A549 (cell line): ENCODE measurements at regions not wholly inside any gene's neighbourhood (a gene's known extent, or its start where the extent isn't known, plus 50 kb on each side); places are given as distances from the start of the nearest gene placed in this dataset.

ENCODE experiments used
- ATAC-seq, 2 experiments: fragments of 200-7000 bp in 1 of 2; fragments of >200 bp in 1 of 2; cut with Nextera tagmentation in 1 of 2; cut with Tn5 transposase in 1 of 2; 3 replicates each; pipeline versions ENCODE4 v1.8.0 to v1.9.1; 2018 to 2020; ENCODE audit warnings: mild to moderate bottlenecking in 1 of 2, moderate library complexity in 1 of 2
- CTCF ChIA-PET: fragments of 300-600 bp; sonication (Branson Sonifier 250); formaldehyde crosslinking; extraction: SDS; loops from one replicate; lab custom pipeline; 2021; ENCODE audit warnings: antibody characterized with exemption, inconsistent platforms; lab: Yijun Ruan, JAX
- POLR2A ChIA-PET: fragments of 350-600 bp; formaldehyde crosslinking; extraction: SDS; loops from one replicate; lab custom pipeline; 2021; ENCODE audit warnings: antibody characterized with exemption, inconsistent platforms; lab: Yijun Ruan, JAX
- DNase-seq, 2 experiments: peaks; one replicate each; pipeline versions ENCODE4 v3.0.0 to v3.0.0-alpha.2; 2011 to 2016; ENCODE audit warnings: low read depth in 1 of 2, low spot score in 1 of 2
- FAIRE-seq: peaks from 2 replicates; lab custom pipeline; 2011; peaks lifted over from hg19 to GRCh38; lab: Jason Lieb, UNC
- H3K27ac ChIP-seq, 2 experiments: fragments of >200 bp; sonication (Bioruptor Twin); formaldehyde crosslinking; 3 replicates each; pipeline ENCODE4 v1.5.1; 2016 to 2017
- H3K4me1 ChIP-seq: fragments of >200 bp; sonication (Bioruptor Twin); formaldehyde crosslinking; 3 replicates; pipeline ENCODE4 v1.6.1; 2016
- H3K4me2 ChIP-seq: fragments of >200 bp; sonication (Bioruptor Twin); formaldehyde crosslinking; 3 replicates; pipeline ENCODE4 v1.6.1; 2016
- H3K4me3 ChIP-seq: fragments of >200 bp; sonication (Bioruptor Twin); formaldehyde crosslinking; 3 replicates; pipeline ENCODE4 v1.5.1; 2016
- H3K9me3 ChIP-seq: fragments of >200 bp; sonication (Bioruptor Twin); formaldehyde crosslinking; 3 replicates; pipeline ENCODE4 v1.6.1; 2016
- CBX2 ChIP-seq: fragments of 200-600 bp; sonication (generic); IDR thresholded peaks from 2 replicates; pipeline ENCODE4 v1.6.1; 2016; ENCODE audit warnings: low read depth, mild to moderate bottlenecking, borderline replicate concordance
- CEBPB ChIP-seq, 2 experiments: fragments of >200 bp in 1 of 2; sonication (Bioruptor Twin) in 1 of 2; formaldehyde crosslinking in 1 of 2; IDR thresholded peaks; 2 replicates each; pipeline ENCODE4 v1.6.1; 2012 to 2016
- EHF ChIP-seq: fragments of 250-450 bp; sonication (Bioruptor Pico); IDR thresholded peaks from 2 replicates; pipeline ENCODE4 v1.5.0; 2020; ENCODE audit warnings: mild to moderate bottlenecking
- EHMT2 ChIP-seq: fragments of 200-600 bp; sonication (generic); IDR thresholded peaks from 2 replicates; pipeline ENCODE4 v1.6.1; 2016; ENCODE audit warnings: antibody characterized with exemption, low read depth, mild to moderate bottlenecking, moderate library complexity
- ELK1 ChIP-seq: fragments of 150-350 bp; IDR thresholded peaks from 2 replicates; pipeline ENCODE4 v1.6.1; 2014; ENCODE audit warnings: low read depth, mild to moderate bottlenecking, low read length
- ESRRA ChIP-seq: fragments of 150-350 bp; IDR thresholded peaks from 2 replicates; pipeline ENCODE4 v1.6.1; 2014; ENCODE audit warnings: mild to moderate bottlenecking, low read length, borderline replicate concordance
- FOXS1 ChIP-seq: fragments of 250-450 bp; sonication (Bioruptor Pico); IDR thresholded peaks from 2 replicates; pipeline ENCODE4 v1.5.0; 2020; ENCODE audit warnings: mild to moderate bottlenecking, moderate library complexity
- GATA3 ChIP-seq: IDR thresholded peaks from 2 replicates; pipeline ENCODE4 v1.6.1; 2012; ENCODE audit warnings: borderline replicate concordance
- HES2 ChIP-seq: fragments of >200 bp; sonication (Bioruptor Twin); formaldehyde crosslinking; IDR thresholded peaks from 2 replicates; pipeline ENCODE4 v1.6.1; 2016
- HEYL ChIP-seq: fragments of 250-450 bp; sonication (Bioruptor Pico); IDR thresholded peaks from 2 replicates; pipeline ENCODE4 v1.8.0; 2021; ENCODE audit warnings: mild to moderate bottlenecking, moderate library complexity
- HOXA7 ChIP-seq: fragments of 250-450 bp; sonication (Bioruptor Pico); IDR thresholded peaks from 2 replicates; pipeline ENCODE4 v1.5.0; 2020; ENCODE audit warnings: mild to moderate bottlenecking, moderate library complexity
- HOXB13 ChIP-seq: fragments of 250-450 bp; sonication (Bioruptor Pico); IDR thresholded peaks from 2 replicates; pipeline ENCODE4 v1.5.0; 2020; ENCODE audit warnings: low read depth, mild to moderate bottlenecking, moderate library complexity
- HOXB5 ChIP-seq: fragments of 250-450 bp; sonication (Bioruptor Pico); IDR thresholded peaks from 2 replicates; pipeline ENCODE4 v1.5.0; 2020; ENCODE audit warnings: mild to moderate bottlenecking, moderate library complexity
- JUNB ChIP-seq: fragments of >200 bp; sonication (Bioruptor Twin); formaldehyde crosslinking; IDR thresholded peaks from 2 replicates; pipeline ENCODE4 v1.6.1; 2016
- MAX ChIP-seq: IDR thresholded peaks from 2 replicates; pipeline ENCODE4 v1.6.1; 2012
- MAZ ChIP-seq: fragments of 150-350 bp; IDR thresholded peaks from 2 replicates; pipeline ENCODE4 v1.6.1; 2014; ENCODE audit warnings: antibody characterized with exemption, low read depth, low read length, borderline replicate concordance
- MYC ChIP-seq: IDR thresholded peaks from 2 replicates; pipeline ENCODE4 v1.6.1; 2012; ENCODE audit warnings: mild to moderate bottlenecking, inconsistent platforms, low read length, improper control_type of control experiment, borderline replicate concordance
- NFE2L2 ChIP-seq: fragments of 150-350 bp; conservative IDR thresholded peaks from 2 replicates; pipeline ENCODE4 v1.6.1; 2014; ENCODE audit warnings: low read length
- NPAS2 ChIP-seq: fragments of 250-450 bp; sonication (Bioruptor Pico); IDR thresholded peaks from 2 replicates; pipeline ENCODE4 v1.8.0; 2022; ENCODE audit warnings: mild to moderate bottlenecking, moderate library complexity, borderline replicate concordance
- PHF8 ChIP-seq: fragments of 200-600 bp; sonication (generic); IDR thresholded peaks from 2 replicates; pipeline ENCODE4 v1.6.1; 2016; ENCODE audit warnings: low read depth, mild to moderate bottlenecking, antibody characterized with exemption, moderate library complexity, borderline replicate concordance
- POLR2AphosphoS2 ChIP-seq: conservative IDR thresholded peaks from 2 replicates; pipeline ENCODE4 v1.6.1; 2012; ENCODE audit warnings: low read length, improper control_type of control experiment, inconsistent platforms
- RAD21 ChIP-seq, 2 experiments: fragments of >200 bp in 1 of 2; sonication (Bioruptor Twin) in 1 of 2; formaldehyde crosslinking in 1 of 2; IDR thresholded peaks in 1 of 2; conservative IDR thresholded peaks in 1 of 2; 2 replicates in 1 of 2; 3 replicates in 1 of 2; pipeline ENCODE4 v1.6.1; 2012 to 2018; ENCODE audit warnings: inconsistent platforms in 1 of 2
- RARB ChIP-seq: fragments of 250-450 bp; sonication (Bioruptor Pico); IDR thresholded peaks from 2 replicates; pipeline ENCODE4 v1.8.0; 2021; ENCODE audit warnings: mild to moderate bottlenecking, moderate library complexity
- RFX5 ChIP-seq: fragments of 450-650 bp; IDR thresholded peaks from 2 replicates; pipeline ENCODE4 v1.7.1; 2014; ENCODE audit warnings: antibody characterized with exemption, mild to moderate bottlenecking, moderate library complexity
- RNF2 ChIP-seq: fragments of 200-600 bp; sonication (generic); IDR thresholded peaks from 2 replicates; pipeline ENCODE4 v1.6.1; 2016; ENCODE audit warnings: low read depth, mild to moderate bottlenecking, antibody characterized with exemption, moderate library complexity, borderline replicate concordance
- TFCP2L1 ChIP-seq: fragments of 250-450 bp; sonication (Bioruptor Pico); IDR thresholded peaks from 2 replicates; pipeline ENCODE4 v1.5.0; 2021; ENCODE audit warnings: mild to moderate bottlenecking
- ZC3H11A ChIP-seq: fragments of 450-650 bp; IDR thresholded peaks from 2 replicates; pipeline ENCODE4 v1.6.1; 2014; ENCODE audit warnings: antibody characterized with exemption, mild to moderate bottlenecking
- ZFP36 ChIP-seq: fragments of 450-650 bp; IDR thresholded peaks from 2 replicates; pipeline ENCODE4 v1.6.1; 2014; ENCODE audit warnings: borderline replicate concordance; ENCODE audit not compliant: partially characterized antibody
- ZNF302 ChIP-seq: fragments of 250-450 bp; sonication (Bioruptor Pico); IDR thresholded peaks from 2 replicates; pipeline ENCODE4 v1.9.0; 2021; ENCODE audit warnings: inconsistent platforms, mild to moderate bottlenecking, moderate library complexity
- WGBS: methylation state at CpG from one replicate; pipeline ENCODE4 v1.1.6; 2017; ENCODE audit errors: missing lambda C conversion rate; 5-methylcytosine and 5-hydroxymethylcytosine counted together
- TF ChIP-seq, protein P1 (sequence below): fragments of 200-600 bp; sonication (generic); IDR thresholded peaks from 2 replicates; pipeline ENCODE4 v1.6.1; 2016; ENCODE audit warnings: antibody characterized with exemption, mild to moderate bottlenecking, moderate library complexity
- TF ChIP-seq, protein P2 (sequence below): IDR thresholded peaks from 2 replicates; pipeline ENCODE4 v1.6.1; 2012

DNA sequence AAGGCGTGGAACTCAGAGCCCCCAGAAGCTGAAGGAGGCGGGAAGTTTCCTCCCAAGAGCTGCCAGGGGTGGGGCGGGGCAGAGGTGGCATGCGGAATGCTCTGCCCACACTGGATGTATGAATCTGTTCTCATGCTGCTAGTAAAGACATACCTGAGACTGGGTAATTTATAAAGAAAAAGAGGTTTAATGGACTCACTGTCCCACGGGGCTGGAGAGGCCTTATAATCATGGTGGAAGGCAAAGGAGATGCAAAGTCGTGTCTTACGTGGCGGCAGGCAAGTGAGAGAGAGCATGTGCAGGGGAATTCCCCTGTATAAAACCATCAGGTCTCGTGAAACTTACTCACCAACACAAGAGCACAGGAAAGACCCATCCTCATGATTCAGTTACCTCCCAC, 57.6 kb downstream of the SMIM38 start (continued):
- TF ChIP-seq, protein P1, sequence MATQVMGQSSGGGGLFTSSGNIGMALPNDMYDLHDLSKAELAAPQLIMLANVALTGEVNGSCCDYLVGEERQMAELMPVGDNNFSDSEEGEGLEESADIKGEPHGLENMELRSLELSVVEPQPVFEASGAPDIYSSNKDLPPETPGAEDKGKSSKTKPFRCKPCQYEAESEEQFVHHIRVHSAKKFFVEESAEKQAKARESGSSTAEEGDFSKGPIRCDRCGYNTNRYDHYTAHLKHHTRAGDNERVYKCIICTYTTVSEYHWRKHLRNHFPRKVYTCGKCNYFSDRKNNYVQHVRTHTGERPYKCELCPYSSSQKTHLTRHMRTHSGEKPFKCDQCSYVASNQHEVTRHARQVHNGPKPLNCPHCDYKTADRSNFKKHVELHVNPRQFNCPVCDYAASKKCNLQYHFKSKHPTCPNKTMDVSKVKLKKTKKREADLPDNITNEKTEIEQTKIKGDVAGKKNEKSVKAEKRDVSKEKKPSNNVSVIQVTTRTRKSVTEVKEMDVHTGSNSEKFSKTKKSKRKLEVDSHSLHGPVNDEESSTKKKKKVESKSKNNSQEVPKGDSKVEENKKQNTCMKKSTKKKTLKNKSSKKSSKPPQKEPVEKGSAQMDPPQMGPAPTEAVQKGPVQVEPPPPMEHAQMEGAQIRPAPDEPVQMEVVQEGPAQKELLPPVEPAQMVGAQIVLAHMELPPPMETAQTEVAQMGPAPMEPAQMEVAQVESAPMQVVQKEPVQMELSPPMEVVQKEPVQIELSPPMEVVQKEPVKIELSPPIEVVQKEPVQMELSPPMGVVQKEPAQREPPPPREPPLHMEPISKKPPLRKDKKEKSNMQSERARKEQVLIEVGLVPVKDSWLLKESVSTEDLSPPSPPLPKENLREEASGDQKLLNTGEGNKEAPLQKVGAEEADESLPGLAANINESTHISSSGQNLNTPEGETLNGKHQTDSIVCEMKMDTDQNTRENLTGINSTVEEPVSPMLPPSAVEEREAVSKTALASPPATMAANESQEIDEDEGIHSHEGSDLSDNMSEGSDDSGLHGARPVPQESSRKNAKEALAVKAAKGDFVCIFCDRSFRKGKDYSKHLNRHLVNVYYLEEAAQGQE, result no peak
- TF ChIP-seq, all 56 proteins: peak for 0

DNA sequence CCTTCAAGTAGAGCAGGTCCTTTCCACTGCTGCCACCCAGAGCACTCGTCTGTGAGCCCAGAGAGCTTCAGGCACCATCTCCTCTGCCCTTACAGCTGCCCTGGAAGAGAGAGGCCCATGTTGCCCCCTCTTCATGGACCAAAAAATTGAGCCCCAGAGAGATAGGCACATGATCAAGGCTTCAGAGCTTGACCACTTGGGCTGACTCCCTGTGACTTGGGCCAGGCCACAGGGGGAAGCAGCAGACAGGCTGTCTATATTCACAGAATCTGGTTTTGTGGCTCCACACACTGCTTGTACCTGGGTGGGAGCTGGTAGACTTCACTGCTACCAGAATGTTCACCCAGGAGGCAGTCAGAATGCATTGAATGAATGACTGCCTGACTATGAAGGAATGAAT, 58.2 kb downstream of the SMIM38 start:
- ATAC-seq, result no peak
- no peak for FAIRE-seq
- H3K4me3 ChIP-seq, result no peak overlapping the region
- no peaks in the 10 kb centered on the region for H3K9me3 ChIP-seq
- H3K4me1 ChIP-seq, result peaks cover 25% of the 10 kb centered on the region
- no peak overlapping the region for H3K4me2 ChIP-seq
- CTCF ChIA-PET, result interaction anchor here (0.8 to 2.4 kb wide), 2 partner anchors 15 to 82 kb away, joined by 3 to 7 read pairs; no protein-coding TSS in a partner anchor
- TF ChIP-seq ZC3H11A (no peak), RNF2 (no peak), ESRRA (no peak), RAD21 (conservative IDR thresholded peaks at IDR 0.05 in 1 of 2, IDR thresholded peaks at IDR 0.05 in 1 of 2) (no peak), EHF (CRISPR knock-in tag) (no peak), CBX2 (no peak), RFX5 (no peak), HOXB13 (CRISPR knock-in tag) (no peak), FOXS1 (no peak), EHMT2 (no peak), HES2 (no peak), GATA3 (no peak), POLR2AphosphoS2 (no peak), NPAS2 (CRISPR knock-in tag) (no peak), RARB (CRISPR knock-in tag) (no peak), MAZ (no peak), HOXA7 (no peak), HOXB5 (no peak), ELK1 (no peak)
- no peak for DNase-seq
- WGBS, result 73% methylated on average over 1 of the region's 1 CpG
- H3K27ac ChIP-seq, result no peak overlapping the region
- POLR2A ChIA-PET, result no interaction called here

DNA sequence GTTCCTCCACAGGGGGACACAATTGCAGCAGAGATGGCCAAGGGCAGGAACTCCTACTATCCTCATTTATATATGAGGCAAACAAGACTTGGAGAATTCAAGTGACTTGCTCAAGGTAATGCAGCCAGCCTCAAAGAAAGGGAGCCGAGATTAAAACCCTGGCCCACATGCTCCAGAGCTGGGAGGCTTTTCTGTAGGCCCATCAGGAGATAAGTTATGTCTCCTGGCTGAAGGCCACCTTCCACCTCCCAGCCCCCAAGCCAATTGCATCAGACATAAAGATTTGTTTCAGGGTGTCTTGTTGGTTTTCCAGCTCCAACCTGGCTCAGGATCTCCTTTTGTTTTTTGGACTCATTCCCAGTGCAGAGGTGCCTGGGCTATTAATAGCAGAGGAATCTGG, 59.5 kb downstream of the SMIM38 start:
- no peak for ATAC-seq
- no peak overlapping the region for H3K4me2 ChIP-seq
- TF ChIP-seq NPAS2 (CRISPR knock-in tag) (no peak), CEBPB (IDR thresholded peaks at IDR 0.05) (no peak), ZFP36 (no peak), MYC (no peak), JUNB (no peak), HEYL (CRISPR knock-in tag) (no peak), PHF8 (no peak), MAX (no peak), NFE2L2 (no peak), ZNF302 (CRISPR knock-in tag) (no peak), TFCP2L1 (no peak), ELK1 (no peak)
- TF ChIP-seq, protein P2, sequence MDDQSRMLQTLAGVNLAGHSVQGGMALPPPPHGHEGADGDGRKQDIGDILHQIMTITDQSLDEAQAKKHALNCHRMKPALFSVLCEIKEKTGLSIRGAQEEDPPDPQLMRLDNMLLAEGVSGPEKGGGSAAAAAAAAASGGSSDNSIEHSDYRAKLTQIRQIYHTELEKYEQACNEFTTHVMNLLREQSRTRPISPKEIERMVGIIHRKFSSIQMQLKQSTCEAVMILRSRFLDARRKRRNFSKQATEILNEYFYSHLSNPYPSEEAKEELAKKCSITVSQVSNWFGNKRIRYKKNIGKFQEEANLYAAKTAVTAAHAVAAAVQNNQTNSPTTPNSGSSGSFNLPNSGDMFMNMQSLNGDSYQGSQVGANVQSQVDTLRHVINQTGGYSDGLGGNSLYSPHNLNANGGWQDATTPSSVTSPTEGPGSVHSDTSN, result no peak

More for the DNA sequence above, 59.5 kb downstream of the SMIM38 start:
- peaks cover 25% of the 10 kb centered on the region for H3K4me1 ChIP-seq
- WGBS, result 60% methylated on average over 1 of the region's 1 CpG
- FAIRE-seq (no peak), DNase-seq (no peak)
- no peak overlapping the region for H3K4me3 ChIP-seq
- H3K27ac ChIP-seq, result no peak overlapping the region
- ChIA-PET CTCF (interaction anchor here (2.4 kb wide), 1 partner anchor 83 kb away, joined by 7 read pairs; no protein-coding TSS in a partner anchor), POLR2A (no interaction called here)
- H3K9me3 ChIP-seq, result no peaks in the 10 kb centered on the region
